RCC 7860 (cell line): ENCODE measurements at regions not wholly inside any gene's neighbourhood (a gene's known extent, or its start where the extent isn't known, plus 50 kb on each side); places are given as distances from the start of the nearest gene placed in this dataset.

Source experiments
- DNase-seq: peaks from one replicate; pipeline ENCODE4 v3.0.0-alpha.2; 2015; ENCODE audit warnings: low spot score
- FAIRE-seq: peaks from 2 replicates; lab custom pipeline; 2012; peaks lifted over from hg19 to GRCh38; lab: Jason Lieb, UNC

DNA sequence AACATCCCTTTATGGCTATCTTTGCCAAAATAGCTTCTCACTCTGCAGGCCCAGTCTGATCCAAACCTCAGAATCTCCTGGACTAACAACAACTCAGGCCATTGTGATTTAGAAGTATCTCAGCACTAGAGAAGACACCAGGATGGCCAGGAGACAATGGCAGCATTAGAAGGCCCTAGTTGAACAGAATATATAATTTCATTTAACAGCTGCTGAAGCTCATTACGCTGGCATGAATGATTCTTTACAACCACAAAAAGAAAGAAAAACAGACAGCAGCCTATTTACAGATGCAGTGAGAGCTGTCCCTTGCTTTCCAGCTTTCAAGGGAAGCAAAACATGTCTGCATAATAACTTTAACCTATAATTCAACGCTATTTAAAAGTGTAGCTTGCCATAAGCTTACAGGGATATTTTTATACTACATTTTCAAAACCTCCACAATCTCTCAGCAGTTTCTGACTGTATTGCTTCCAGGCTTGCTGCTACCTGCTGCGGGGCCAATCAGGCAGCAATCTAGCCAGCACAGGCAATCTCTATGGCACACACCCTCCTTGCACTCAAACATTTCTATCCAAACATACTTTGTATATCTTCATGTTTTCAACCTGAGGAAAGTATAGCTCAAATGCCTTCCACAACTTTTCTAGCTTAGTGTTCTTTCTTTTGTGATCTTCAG, 107.3 kb downstream of the OGFRL1 start:
- FAIRE-seq, result no peak
- DNase-seq, result no peak

DNA sequence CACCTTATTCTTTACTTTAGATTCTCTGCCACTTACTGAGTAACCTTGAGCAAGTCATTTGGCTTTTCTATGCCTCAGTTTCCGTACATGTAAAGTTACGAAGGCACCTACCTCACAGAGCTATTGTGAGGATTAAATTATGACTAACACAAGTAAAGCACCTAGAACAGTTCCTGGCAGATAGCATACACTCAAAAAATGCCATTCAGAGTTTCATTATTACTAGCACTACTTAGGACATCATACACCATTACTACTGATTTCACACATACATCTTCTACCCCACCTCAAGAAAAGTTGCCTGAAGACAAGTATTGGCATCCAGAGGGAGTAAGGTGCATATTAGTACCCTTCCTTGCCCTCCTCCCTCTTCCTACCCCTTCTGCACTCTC, 107.8 kb downstream of the OGFRL1 start:
- FAIRE-seq, result no peak
- DNase-seq, result no peak

DNA sequence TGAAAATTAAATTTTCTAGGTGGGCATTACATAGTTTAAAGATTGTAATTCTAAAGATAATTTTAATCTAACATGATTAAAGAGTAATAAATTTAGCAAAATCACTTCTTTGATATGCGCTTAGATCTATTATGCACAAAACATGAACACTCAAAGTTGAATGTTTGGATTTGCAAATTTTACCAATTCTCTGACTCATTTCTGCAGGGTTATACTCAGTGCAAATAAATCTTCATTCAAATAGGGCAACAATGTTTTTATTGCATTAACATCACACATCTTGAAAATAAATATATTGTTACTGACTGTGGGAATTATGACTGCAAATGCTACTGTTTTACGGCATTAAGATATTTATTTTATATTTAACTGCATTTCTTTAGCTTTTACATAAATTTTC, 110.7 kb downstream of the OGFRL1 start:
- FAIRE-seq (no peak), DNase-seq (no peak)

DNA sequence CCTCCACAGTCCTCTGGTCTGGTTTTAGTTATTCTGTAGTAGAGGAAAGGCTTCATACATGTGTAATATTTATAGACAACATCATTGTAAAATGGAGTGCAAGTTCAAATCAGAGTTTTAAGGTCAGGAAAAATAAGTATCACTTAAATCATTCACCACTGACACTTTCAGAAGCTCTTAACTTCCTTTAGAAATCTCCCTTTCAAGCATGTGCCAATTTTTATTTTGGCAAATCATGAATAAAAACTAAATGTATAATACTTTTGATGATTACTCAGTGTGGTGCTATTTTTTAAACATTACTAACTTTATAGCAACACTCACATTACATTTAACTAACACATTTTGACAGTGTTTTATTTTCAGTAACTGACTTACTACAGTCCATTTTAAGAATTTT, 112.2 kb downstream of the OGFRL1 start:
- DNase-seq, result no peak
- FAIRE-seq, result peak; percentile 38

DNA sequence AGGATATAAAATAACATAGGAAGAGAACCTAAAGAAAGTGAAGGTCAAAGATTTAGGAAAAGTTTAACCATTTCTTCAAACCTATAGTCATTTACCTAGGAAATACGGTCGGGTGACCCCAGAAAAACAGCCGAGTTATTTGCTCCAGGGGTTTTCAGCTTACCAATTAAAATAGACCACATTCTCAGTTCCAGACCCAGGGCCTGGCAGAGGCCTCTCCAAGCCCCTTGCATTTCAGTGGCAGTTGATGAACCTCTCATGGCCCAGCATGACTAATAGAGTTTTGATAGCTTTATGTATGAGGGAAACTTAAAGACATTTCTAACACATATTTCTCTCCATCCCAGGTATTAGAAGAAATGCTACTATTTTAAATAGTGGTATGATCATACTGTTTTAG, 113.5 kb downstream of the OGFRL1 start:
- peak; percentile 75 for DNase-seq
- peak; percentile 93 for FAIRE-seq

DNA sequence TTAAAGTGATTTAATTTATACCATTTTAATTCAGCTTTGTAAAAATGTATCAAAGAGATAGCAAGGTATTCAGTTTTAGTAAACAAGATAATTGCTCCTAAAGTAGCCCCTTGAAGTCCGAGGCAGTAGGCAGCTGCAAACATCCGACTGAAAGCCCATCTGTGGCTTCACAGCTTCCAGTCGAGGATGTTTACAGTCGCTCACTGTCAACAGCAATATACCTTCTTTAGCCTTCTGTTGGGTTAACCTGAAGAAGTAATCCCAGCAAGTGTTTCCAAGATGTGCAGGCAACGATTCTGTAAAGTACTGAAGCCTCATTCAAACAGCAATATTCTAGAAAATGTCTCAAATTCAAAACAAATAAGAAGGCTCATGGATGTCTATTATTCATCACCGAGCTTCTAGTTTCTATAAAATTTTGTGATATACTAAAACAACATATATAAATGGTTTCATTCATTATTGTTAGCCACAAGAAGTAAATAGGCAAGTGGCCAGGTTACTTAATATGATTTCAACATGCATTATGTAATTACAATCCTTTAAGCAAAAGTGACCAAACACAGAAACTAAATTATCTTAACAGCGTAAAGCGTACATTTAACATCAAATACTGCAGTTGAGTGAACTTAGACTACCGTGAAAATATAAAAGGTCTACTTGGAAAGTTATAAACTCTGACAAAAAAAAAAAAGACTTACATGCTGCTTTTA, 115.0 kb downstream of the OGFRL1 start:
- DNase-seq (no peak), FAIRE-seq (no peak)

DNA sequence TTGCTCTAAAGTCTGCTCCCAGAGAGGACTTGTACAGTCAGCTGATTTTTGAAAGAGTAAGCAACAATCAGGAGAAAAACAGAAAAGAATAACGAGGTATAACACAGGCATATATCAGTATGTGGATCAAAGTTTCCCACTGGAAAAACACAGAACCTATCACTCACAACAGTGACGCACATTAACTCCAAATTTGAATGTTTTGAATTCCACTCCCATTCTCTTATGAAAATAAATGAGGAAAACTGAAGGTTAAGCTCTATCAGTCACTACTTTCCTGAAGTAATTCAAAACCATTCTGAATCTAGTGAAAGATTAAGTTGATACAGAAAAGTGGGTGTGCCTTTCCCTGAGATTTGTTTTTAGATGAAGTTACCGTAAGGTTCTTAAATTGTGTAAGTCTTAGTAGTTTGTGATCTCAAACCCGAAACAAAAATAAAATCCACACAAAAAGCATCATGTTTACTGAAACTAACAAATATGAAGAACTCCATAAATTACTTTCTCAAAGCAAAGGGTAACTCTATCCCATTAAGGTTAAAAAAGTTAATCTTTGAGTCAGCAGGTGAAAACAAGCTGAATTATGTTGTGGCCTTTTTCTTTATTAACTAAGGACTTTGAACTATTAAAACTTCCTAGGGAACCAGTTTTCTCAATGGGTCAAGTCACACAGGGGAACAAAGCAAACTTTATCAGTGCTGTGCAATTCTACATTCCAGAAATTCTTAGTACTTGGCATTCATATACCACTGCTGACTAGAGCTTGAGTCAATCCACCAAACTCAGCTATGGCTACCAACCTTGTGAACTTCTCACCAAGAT, 115.7 kb downstream of the OGFRL1 start:
- FAIRE-seq, result peak; percentile 98

DNA sequence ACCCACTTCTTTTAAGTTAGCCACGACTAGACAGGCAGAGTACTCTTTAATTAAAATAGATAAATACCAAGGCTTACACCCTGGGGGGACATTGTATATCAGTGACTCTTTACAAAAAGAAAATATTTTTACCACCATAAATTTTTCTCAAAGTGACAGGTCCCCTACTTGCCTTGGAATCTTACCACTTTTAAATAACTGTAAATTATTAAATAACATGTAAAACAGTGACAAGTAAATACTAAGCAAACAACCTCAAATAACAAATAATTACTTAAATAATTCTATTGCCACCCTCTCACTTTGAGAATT, 116.3 kb downstream of the OGFRL1 start:
- FAIRE-seq, result no peak

More for the DNA sequence above, 115.7 kb downstream of the OGFRL1 start:
- peak; percentile 96 for DNase-seq

DNA sequence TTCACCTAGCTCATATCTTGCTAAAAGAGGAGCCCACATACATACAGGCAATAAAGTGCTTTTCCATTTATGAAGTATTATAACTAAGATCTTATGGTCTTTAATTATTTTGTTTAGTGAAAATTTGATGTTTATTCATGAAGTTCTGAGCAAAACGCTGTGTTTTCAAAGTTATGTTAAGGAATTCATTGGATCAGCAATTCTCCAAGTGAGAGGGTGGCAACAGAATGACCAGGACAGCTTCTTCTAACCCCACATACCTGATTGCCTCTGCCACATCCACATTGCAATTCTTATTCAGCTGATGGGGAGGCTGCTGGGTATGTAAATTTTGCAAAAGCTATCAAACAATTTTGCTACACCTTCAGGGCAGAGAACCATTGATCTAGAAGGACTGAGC, 116.8 kb downstream of the OGFRL1 start:
- DNase-seq (no peak), FAIRE-seq (no peak)

More for the DNA sequence above, 116.3 kb downstream of the OGFRL1 start:
- DNase-seq, result no peak

DNA sequence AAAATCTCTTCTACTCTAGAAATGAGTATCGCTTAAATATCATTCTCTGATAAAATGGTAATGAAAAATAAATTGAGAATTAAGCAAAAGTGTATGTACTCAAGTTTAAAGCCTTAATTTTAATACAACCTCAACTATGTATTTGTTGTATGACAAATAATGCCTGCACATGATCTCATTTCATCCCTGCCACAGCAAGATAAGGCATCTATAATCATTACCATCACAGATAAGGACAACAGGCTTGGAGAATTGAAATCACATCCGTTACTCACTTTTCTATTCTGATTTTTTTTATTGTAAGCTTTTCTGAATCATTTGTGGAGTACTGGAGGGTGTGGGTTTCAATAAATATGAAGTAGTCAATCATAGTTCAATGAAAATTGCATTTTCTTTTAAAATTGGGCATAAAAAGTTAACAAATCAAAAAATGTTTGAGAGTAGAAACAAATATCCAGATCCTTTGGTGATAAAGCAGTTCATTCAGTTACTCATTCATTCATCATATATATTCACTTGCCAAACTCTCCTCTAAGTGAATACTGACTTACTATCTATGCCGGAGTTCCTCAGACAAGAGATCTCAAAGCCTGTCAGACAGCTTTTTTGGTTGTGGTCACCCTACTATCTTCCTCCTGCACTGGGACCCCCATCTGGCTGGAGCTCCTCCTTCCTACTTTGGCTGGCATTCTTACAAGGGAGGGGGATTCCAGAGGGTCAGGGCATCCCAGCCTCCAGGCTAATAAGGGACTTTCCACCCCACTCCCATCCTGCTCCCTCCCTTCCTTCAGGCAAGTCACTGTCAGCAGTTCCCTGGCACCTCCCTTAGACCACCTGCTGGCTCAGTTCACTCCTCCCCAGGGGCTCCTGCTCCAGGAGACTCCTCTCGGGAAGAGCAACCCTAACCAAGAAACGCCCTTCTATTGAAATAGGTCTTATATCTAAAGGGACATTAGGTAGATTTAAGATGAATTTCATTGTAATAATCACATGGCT, 118.6 kb downstream of the OGFRL1 start:
- DNase-seq, result peak; percentile 73
- peak; percentile 79 for FAIRE-seq

DNA sequence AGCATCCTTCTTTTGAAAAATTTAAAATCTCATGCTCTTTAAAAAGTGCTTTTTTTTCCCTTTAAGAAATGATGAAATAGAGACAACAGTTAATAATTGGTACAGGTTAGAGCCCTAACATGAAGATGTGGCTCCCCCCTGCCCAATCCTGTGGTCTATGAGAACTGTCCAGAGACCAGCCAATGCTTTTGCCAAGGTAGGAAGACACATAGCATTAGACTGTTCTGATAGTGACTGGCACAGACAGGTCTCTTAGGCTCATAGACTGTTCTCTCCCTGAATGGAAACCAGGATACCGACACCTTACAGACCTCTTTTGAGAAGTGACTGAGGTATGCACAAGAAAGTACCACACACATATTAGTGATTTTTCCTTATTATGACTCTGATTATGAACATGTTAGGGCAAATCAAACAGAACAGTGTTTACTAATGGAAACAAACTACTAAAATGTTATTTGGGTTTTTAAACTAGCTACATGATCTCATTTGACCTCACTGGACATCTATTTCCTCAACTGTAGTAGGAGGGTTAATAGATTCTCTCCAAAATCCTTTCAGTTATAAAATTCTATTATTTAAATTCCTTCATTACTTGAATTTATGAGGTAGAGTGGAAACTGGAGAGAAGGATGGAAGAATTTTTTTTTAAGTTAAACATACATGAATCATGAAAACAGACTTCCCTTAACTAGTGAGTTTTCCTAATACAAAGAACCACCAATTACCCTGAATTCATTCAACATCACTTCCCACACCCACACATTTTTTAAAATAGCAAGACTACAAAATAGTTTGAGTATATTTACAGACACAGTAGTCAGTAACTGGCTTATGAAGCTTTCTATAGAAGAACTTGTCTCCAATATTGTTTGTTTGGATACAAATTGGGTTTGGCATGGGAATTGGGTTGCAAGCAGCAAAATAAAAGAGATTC, 120.4 kb downstream of the OGFRL1 start:
- no peak for DNase-seq
- peak; percentile 35 for FAIRE-seq

DNA sequence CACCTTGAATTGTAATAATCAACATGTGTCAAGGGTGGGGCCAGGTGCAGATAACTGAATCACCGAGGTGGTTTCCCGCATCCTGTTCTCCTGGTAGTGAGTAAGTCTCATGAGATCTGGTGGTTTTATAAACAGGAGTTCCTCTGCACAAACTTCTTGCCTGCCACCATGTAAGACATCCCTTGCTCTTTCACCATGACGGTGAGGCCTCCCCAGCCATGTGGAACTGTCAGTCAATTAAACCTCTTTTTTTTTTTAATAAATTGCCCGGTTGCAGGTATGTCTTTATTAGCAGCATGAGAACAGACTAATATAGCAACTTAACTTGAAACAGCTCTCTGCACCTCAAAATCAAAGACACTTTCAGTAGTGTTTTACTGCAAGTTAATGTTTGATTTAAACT, 121.6 kb downstream of the OGFRL1 start:
- FAIRE-seq (peak; percentile 95), DNase-seq (peak; percentile 75)

DNA sequence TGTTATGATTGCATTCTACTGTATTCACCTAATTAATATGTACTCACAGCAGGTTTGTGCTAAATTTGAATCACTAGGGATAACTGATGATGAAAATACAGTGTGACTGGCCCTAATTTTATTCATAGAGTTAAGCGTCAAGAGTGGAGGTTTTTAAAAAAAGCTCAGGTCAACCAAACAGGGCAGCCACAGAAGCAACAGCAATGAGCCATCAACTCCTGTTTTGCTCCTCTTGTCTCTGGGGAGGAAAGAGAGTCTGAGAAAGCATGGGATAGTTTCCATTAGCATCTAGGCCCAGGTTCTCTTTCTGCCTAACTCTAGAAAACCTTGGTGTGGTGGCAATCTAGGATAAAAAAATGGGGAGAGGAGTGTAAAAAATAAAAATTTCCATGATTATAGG, 122.1 kb downstream of the OGFRL1 start:
- no peak for FAIRE-seq
- DNase-seq, result no peak

DNA sequence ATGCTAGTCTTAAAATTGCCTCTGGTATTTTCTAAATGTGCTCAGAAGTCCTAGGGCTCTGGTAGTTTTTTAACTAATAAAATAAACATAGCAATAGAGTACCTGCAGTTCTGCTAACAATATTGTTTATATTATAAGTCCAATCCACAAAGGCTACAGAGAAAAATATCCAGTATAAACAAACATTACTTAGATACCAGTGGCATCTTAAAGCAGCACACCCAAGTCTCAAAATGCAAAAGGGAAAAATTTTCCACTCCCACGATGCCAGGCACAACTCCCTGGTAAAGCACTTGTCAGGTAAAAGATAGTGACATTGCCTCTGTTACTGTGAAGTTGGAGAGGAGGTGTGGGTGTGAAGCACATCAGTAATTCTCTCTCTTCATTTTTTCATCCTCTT, 123.3 kb downstream of the OGFRL1 start:
- DNase-seq, result no peak
- no peak for FAIRE-seq

DNA sequence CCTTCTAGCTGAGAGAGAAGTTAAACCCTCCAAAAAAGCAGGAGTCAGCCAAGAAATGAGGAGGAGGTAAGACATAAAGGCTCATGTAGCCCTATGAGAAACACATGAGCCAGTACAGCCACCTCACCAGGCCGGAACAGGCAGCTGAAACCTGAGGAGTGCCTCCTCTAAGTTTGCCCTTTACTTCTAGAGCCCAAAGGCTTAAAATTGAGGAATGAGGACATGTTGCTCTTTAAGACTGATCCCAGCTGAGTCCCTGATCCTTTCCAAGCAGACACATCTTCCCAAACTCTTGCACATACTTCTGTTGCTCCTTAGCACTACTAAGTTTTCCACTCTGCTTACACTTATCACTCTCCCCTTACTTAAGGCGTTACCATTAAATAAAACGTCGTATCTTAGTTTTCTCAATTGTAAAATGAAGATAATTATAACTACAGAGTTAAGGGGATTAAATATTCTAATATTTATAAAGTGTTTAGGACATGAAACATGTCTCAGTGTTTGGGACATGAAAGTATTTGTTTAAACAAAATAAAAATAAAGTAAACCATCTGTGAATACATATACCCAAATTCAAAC, 124.0 kb downstream of the OGFRL1 start:
- DNase-seq (no peak), FAIRE-seq (peak; percentile 52)

DNA sequence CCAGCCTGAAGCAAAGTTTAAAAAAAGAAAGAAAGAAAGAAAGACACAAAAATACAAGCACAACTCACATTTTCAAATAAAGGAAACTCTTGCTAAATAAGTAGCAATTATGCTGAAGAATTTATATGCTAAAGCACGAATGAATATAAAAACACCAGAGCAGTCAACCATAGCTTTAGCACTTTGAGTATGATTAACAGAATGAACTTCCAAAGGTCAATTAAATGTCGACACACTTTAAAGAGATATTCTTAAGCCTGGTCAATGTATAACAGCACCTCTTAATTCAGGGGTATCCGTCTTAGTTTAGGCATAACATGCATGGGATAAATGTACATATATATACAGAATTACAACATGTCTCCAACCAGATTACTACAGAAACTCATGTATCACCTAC, 125.9 kb downstream of the OGFRL1 start:
- FAIRE-seq (peak; percentile 94), DNase-seq (peak; percentile 35)

DNA sequence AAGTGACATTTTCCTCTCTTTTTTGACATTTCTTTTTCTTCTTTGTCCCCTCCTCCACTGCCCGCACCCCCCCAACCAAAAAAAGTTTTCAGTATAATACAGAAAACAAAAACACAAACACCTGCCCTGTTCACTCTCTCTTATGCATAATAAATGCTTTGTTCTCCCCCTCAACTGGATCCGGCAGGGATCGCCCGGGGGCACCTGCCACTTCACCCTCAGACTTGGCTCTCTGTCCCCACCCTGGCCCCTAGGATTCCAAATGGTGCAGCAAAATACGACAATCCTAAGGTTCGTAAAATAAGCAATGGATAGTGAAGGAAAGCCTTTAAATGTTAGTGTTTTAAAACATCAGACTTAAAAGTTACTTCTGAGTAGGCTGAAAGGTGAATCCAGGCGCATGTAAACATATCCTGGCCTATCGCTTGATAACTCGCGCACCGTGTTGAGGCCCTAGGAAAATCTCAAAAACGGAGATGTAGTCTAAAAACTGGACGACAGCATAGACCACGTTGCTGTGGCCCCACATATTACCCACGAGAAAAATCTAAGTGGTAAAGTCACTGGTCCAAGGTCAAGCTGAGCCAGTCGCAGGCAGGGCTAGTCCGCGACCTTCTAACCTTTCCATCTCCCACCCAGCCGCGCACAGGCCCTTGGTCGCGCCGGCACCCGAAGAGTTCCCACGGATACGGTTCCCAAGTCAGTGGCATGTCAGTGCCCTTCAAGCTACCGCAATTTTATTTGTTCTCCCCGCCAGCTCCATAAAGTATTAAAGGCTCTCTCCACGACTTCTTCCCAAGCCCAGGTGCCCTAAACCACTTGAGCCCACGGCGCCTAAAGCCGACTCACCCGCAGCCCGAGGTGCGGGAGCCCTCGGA, 130.8 kb downstream of the OGFRL1 start:
- FAIRE-seq (no peak), DNase-seq (no peak)

DNA sequence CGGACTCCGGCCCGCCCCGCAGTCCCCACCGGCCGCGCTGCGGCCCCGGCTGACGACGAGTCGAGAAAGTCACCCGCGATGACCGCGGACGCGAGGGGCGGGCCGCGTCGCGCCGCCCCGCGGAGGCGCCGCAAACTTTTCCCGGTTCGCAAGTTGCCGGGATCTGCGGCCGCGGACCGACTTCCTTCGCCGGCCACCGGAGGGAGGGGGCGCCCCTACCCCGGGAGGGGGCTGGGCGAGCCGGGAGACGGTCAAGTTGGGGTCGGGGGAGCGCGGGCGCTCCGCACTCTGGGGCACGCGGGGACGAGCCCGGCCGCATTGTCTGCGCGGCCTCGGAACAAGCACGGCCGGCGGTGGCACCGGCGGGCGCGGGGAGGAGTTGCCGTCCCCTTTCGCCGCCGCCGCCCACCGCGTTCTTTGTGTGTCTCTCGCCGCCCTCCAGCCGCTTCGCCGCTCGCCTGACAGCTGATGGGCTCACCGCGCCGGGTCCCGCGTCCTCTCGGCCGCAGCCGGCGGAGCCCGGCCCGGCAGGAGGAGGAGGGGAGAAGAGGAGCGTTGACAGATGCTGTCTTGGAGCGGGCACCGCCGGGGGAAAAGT, 131.6 kb downstream of the OGFRL1 start:
- DNase-seq (no peak), FAIRE-seq (no peak)
